HG02759 (cell line): ENCODE measurements at regions not wholly inside any gene's neighbourhood (a gene's known extent, or its start where the extent isn't known, plus 50 kb on each side); places are given as distances from the start of the nearest gene placed in this dataset.
"Not testable (repeated sequence)": the region's sequence is repeated elsewhere in the genome, so short reads cannot be mapped to it uniquely, and the experiment has no call there.

ENCODE experiments used
- ATAC-seq: cut with Tn5 transposase; IDR thresholded peaks from one replicate; pipeline ENCODE4 v1.9.1; 2021; ENCODE audit warnings: mild to moderate bottlenecking, moderate library complexity; ENCODE audit not compliant: unreplicated experiment

- no peak for ATAC-seq
Observed at GRCh38 chr7:125299003-125299765, 369.6 kb upstream of the POT1 start.

GRCh38 chr7:125279961-125280360, 350.3 kb upstream of the POT1 start:
- no peak for ATAC-seq

DNA sequence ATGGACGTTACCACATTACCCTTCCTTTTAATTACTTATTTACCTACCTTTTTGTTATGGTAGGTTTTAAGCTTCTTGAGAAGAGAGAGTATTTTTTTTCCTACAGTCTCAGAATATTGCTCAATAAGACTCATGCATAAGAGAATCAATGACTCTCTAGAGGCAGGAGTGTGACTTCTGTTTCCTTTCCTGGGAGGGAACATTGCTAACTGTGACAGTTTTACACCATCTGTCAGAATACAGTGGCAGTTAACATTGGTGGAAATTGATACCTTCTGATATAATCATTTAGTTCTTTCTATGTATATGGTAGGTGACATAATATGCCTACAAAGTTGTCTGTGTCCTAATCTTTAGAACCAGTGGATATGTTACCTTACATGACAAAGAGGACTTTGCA, 348.7 kb upstream of the POT1 start:
- no peak for ATAC-seq

GRCh38 chr7:125274742-125275141, 345.1 kb upstream of the POT1 start:
- ATAC-seq, result not testable (repeated sequence)

- not testable (repeated sequence) for ATAC-seq
Observed at GRCh38 chr7:125264174-125264856, 334.7 kb upstream of the POT1 start.

DNA sequence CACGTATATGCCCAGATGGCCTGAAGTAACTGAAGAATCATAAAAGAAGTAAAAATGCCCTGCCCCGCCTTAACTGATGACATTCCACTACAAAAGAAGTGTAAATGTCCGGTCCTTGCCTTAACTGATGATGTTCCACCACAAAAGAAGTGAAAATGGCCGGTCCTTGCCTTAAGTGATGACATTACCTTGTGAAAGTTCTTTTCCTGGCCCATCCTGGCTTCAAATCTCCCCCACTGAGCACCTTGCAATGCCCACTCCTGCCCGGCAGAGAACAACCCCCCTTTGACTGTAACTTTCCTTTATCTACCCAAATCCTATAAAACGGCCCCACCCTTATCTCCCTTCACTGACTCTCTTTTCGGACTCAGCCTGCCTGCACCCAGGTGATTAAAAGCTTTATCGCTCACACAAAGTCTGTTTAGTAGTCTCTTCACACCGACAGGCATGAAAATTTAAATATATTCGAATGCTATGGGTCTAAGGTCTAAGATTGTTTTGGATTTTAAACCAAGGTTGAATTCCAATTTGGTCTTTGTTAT, 329.3 kb upstream of the POT1 start:
- ATAC-seq, result not testable (repeated sequence)

DNA sequence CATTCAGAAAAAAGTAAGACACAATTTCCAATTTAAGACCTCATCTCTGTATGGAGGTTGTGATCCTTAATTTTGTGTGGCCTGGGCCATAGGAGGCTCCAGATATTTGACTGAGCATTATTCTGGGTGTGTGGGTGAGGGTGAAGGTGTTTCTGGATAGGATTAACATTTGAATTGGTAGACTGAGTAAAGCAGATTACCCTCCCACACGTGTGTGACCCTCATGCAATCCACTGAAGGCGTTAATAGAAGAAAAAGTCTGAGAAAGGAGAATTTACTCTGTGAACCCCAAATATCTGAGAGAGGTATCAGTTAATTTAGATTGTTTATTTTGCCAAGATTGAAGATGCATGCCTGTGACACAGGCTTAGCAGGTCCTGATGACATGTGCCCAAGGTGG, 328.0 kb upstream of the POT1 start:
- no peak for ATAC-seq

- no peak for ATAC-seq
Observed at GRCh38 chr7:125256446-125256845, 326.8 kb upstream of the POT1 start.

DNA sequence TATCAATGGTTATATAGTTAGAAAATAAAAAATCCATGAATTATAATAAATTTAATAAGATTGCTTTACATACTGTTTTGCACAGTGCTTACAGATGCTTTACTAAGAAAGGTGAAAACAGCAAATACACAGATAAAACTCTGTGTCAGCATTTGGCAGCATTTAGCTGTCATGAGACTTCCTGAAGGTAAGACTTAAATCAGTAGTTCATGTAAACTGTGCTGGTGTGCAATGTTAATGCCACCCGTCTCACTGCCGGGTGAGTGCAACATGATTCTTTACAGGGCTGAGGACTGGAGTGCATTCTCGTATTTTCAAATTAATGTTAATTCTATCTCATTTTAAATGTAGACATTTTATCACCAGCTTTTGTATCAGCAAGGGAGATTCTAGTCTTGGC, 326.2 kb upstream of the POT1 start:
- no peak for ATAC-seq

DNA sequence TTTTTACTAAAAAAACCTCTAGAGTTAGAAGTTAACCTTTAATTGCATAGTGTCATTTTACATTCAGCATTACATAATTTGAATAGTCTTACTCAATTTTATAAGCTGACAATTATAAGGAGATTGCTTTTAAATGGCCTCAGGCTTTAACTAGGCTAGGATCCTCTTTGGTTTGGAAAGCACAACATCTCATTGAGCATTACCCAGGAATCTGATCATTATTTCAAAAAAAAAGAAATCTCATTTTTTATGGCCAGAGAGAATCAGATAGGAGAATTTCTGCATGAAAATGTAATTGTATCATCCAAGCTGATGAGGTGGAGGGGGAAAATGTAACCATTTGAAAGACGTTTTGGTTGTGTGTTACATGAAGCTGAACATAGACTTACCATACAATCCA, 324.9 kb upstream of the POT1 start:
- no peak for ATAC-seq

DNA sequence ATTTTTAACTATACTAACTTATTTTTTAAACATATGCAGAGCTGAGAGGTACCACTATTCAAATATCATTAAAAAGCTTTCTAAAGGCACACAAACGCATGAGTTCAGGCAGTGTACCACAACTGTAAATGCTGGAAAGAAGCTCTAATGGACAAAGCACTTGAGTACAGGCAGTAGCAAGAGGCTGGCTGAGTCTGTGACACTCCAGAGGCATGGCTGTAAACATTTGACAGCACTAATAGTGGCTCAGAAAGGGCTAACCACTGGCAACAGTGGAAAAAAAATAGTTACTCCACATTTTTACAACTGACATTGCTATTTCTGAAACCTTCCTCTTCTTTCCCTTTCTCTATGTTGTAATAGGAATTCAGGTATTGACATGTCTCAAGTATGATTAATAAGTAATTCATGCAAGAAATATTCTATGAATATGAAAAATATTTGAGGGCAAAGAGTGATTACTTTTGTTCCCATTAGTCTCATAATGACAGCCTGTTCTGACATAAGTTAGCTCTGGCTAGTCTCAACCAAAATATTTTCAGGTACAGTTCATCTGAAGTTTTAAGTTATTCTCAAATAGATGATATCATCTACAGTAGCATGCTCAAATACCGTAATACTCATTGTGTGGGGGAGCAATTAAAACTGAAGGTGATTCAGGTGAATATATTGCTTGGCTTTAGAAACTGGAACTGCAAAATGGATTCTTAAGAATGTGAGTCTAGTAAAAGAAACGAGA, 324.0 kb upstream of the POT1 start:
- no peak for ATAC-seq

DNA sequence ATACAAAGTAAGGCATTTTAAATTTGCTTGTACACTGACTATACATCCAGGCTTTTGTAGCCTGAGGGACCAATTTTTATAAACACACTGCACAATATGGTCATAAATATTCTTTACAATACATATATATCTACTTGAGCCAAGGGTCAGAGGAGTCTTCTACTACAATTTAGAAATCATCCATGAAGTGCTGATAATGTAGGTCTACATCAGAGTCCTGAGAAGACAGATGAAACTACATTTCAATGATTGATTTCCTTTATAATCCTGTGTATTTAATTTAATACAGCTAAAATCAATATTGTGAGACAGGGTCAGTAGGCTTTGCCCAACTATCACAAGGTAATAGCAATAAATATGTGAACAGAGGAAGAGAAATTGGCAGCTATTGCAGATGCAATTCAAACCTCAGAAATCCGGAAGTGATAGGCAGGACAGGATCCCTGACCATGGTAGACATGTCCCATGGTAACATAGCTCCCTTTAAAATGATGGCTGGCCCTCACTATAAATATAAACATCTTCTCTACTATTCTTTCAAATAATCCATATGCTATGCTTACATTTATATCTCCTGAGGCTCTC, 318.0 kb upstream of the POT1 start:
- ATAC-seq, result no peak

- ATAC-seq, result no peak
Observed at GRCh38 chr7:125246706-125247105, 317.1 kb upstream of the POT1 start.

DNA sequence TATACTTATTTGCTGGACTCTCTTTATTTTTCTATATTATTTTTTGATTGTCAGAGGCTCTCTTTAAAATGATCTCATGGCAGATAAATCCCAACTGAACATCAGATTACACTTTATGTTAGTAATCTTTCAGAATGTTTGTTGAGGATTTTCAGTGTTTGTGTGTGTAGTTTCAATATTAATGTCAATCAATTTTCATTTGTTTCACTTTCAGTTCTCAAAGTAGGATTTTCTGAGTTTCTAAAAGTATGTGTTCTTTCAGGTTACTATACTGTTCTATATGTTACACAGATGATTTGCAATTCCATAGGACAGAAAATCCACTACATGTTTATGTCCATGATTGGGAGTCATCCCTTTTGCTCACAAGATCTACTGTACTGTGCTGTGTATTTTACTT, 311.9 kb upstream of the POT1 start:
- ATAC-seq, result no peak

DNA sequence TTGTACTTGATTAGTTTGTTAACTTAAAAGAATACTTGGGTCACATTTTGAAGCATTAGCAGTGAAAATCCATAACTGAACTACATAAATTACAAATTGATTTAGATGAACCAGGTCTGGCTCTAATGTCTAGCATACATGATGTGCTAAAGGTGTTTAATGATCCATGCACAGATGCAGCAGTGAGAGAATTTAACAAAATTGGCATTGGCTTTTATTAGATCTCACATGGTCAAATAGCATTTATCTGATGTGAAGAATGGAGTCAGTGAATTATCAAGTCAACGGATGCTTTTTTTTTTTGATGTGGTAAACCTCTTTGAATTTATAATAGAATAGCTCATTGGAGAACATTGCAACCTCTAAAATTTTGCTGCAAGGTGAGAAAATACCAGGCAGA, 293.0 kb upstream of the POT1 start:
- no peak for ATAC-seq

DNA sequence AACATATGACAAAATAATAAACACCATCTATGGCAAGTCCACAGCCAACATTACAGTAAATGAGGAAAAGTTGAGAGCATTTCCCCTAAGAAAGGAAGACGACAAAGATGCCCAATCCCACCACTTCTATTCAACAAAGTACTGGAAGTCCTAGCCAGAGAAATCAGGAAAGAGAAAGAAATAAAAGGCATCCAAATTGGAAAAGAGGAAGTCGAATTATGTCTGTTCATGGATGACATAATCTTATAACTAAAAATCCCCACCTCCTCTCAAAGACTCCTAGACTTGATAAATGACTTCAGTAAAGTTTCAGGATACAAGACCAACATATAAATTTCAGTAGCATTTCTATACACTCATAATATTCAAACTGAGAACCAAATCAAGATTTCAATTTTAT, 288.5 kb upstream of the POT1 start:
- ATAC-seq, result no peak

DNA sequence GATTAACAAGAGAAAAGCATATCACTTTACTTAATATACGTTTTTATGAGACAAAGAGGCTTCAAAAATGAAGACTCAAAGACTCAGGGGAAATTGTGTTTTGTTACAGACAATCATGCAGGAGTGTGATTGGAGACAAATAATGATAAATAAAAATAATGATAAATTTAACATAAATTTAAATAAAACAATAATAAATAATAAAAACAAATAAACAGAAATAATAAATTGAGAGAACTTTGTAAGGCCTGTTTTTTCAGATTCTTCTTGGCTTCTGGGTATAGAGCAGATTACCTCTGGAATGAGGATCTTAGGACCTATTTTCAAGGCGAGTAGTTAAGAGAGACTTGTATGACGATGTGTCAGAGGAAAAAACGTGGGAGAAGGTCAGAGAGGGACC, 271.4 kb upstream of the POT1 start:
- no peak for ATAC-seq

DNA sequence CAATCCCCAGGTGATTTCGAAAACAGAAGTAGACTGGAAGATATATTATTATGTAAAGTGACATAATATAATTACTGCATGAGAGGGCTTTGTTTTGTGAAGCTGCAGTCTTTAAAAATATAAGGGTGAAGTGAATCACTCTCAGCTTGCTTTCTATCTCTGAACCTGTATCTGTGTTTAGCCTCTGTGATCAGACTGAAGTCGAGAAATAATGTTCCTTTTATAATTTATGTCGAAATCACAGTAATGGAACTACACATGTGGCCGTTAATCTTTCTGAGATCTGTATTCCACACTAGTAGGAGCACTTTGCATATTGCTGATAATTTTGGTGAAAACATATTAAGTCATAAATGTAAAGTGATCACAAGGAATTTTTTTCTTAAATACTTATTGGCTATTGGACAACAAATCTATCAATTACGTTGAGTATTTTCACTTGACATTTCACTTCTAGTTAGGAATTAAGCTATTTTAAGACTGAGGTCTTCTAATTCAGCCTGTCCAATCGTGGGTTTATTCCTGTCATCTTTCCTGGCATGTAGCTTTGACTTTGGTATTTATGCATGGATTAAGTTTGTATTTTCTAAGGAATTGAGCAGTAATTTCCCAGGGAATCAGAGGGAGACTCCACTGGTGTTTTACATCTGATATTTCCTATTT, 268.2 kb upstream of the POT1 start:
- no peak for ATAC-seq

- no peak for ATAC-seq
Observed at GRCh38 chr7:125195156-125195555, 265.5 kb upstream of the POT1 start.

DNA sequence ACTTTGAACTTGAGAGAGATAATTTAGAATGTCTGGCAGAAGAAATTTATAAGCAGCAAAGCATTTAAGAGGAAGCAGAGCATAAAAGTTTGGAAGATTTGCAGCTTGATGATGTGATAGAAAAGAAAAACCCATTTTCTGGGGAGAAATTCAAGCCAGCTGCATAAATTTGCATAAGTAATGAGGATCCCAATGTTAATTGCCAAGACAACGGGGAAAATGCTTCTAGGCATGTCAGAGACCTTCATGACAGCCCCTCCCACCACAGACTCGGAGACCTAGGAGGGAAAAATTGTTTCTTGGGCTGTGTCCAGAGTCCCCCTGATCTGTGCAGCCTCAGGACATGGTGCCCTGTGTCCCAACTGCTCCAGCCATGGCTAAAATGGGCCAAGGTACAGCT, 263.6 kb upstream of the POT1 start:
- ATAC-seq, result no peak

DNA sequence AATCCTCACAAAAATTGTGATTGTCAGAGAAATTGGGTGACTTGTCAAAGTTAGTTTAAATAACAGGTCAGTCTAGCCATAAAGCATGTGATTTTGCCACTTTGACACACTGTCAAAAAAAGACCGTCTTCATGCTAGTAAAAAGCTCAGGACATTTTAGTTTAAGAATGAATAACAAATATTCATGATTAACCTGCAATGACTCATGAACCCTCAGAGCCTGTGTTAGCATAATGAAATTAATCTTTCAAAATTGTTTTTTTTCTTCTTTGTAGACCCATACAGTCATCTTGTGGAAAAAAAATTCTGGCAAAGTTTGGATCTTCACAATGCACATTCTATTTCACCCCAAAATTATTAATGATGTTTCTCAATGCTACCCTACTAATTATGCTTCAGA, 255.2 kb upstream of the POT1 start:
- no peak for ATAC-seq
